IMR-90 (cell line): ENCODE measurements at regions not wholly inside any gene's neighbourhood (a gene's known extent, or its start where the extent isn't known, plus 50 kb on each side); places are given as distances from the start of the nearest gene placed in this dataset.

Source experiments
- ATAC-seq: fragments of 200-7000 bp; cut with Tn5 transposase; 2 replicates; pipeline ENCODE4 v1.9.1; 2020; ENCODE audit warnings: low read depth, mild to moderate bottlenecking, moderate library complexity
- BruUV-seq: library from RNA; stranded (reverse); fragments of 400-500 nt; replicated peaks from 2 replicates; lab custom pipeline; 2021; lab: Mats Ljungman, UMichigan
- CTCF ChIA-PET: fragments of 300-600 bp; formaldehyde crosslinking; extraction: SDS; loops from one replicate; lab custom pipeline; 2021; ENCODE audit warnings: antibody characterized with exemption; lab: Yijun Ruan, JAX
- POLR2A ChIA-PET: fragments of 300-600 bp; sonication (Branson Sonifier 250); formaldehyde crosslinking; loops from one replicate; lab custom pipeline; 2022; ENCODE audit warnings: antibody characterized with exemption; ENCODE audit not compliant: unreplicated experiment; lab: Charles Lee
- DNase-seq: peaks from one replicate; pipeline ENCODE4 v3.0.0; 2013
- H2AFZ ChIP-seq: replicated peaks from 2 replicates; pipeline ENCODE3; 2013; ENCODE audit warnings: low read length, mild to moderate bottlenecking; ENCODE audit not compliant: poor library complexity
- H2AK5ac ChIP-seq: 2 replicates; pipeline ENCODE4 v1.6.1; 2013; ENCODE audit warnings: low read depth, low read length, inconsistent platforms
- H2AK9ac ChIP-seq: replicated peaks from 2 replicates; pipeline ENCODE3; 2013; ENCODE audit warnings: mild to moderate bottlenecking, low read depth, low read length, moderate library complexity; ENCODE audit not compliant: poor library complexity
- H2BK120ac ChIP-seq: 2 replicates; pipeline ENCODE4 v1.6.1; 2013; ENCODE audit warnings: low read depth, low read length, inconsistent platforms
- H2BK15ac ChIP-seq: 3 replicates; pipeline ENCODE4 v1.6.1; 2013; ENCODE audit warnings: low read depth, low read length, inconsistent platforms
- H2BK20ac ChIP-seq: 2 replicates; pipeline ENCODE4 v1.6.1; 2013; ENCODE audit warnings: low read depth, mild to moderate bottlenecking, inconsistent platforms, low read length, moderate library complexity
- H2BK5ac ChIP-seq: 2 replicates; pipeline ENCODE4 v1.6.1; 2013; ENCODE audit warnings: mild to moderate bottlenecking, low read depth, low read length, inconsistent platforms; ENCODE audit not compliant: poor library complexity, severe bottlenecking
- H3K14ac ChIP-seq: replicated peaks from 2 replicates; pipeline ENCODE4 v1.6.1; 2013; ENCODE audit warnings: low read depth, low read length, inconsistent platforms
- H3K18ac ChIP-seq: 2 replicates; pipeline ENCODE4 v1.6.1; 2013; ENCODE audit warnings: low read depth, low read length, control low read depth
- H3K23ac ChIP-seq: 2 replicates; pipeline ENCODE4 v1.6.1; 2013; ENCODE audit warnings: low read depth, low read length, inconsistent platforms
- H3K27ac ChIP-seq: 2 replicates; pipeline ENCODE4 v1.5.1; 2013; ENCODE audit warnings: mild to moderate bottlenecking, control low read depth, low read length; ENCODE audit not compliant: insufficient read depth
- H3K27me3 ChIP-seq: 2 replicates; pipeline ENCODE4 v1.6.1; 2013; ENCODE audit warnings: low read length; ENCODE audit not compliant: control insufficient read depth, insufficient read depth
- H3K36me3 ChIP-seq: 2 replicates; pipeline ENCODE4 v1.6.1; 2013; ENCODE audit warnings: low read length, mixed read lengths; ENCODE audit not compliant: control insufficient read depth, insufficient read depth
- H3K4ac ChIP-seq: 2 replicates; pipeline ENCODE4 v1.6.1; 2013; ENCODE audit warnings: low read depth, low read length, inconsistent platforms
- H3K4me1 ChIP-seq: 2 replicates; pipeline ENCODE4 v1.6.1; 2013; ENCODE audit warnings: low read length, mixed read lengths; ENCODE audit not compliant: control insufficient read depth, insufficient read depth
- H3K4me2 ChIP-seq: 2 replicates; pipeline ENCODE4 v1.6.1; 2013; ENCODE audit warnings: low read depth, mild to moderate bottlenecking, control low read depth, low read length, moderate library complexity
- H3K4me3 ChIP-seq: 2 replicates; pipeline ENCODE4 v1.5.1; 2013; ENCODE audit warnings: low read depth, mild to moderate bottlenecking, control low read depth, low read length, moderate library complexity; ENCODE audit not compliant: insufficient read depth
- H3K56ac ChIP-seq: 2 replicates; pipeline ENCODE4 v1.6.1; 2013; ENCODE audit warnings: low read length, inconsistent platforms; ENCODE audit not compliant: insufficient read depth; ENCODE audit errors: extremely low read depth
- H3K79me1 ChIP-seq, 2 experiments: 2 replicates each; pipeline ENCODE4 v1.6.1; 2013; ENCODE audit warnings: low read length in 2 of 2, inconsistent platforms in 1 of 2, low read depth in 1 of 2
- H3K9ac ChIP-seq: 2 replicates; pipeline ENCODE4 v1.6.1; 2013; ENCODE audit warnings: low read depth, low read length, control low read depth
- H3K9me1 ChIP-seq: 2 replicates; pipeline ENCODE4 v1.6.1; 2013; ENCODE audit warnings: low read length, inconsistent platforms; ENCODE audit not compliant: insufficient read depth
- H3K9me3 ChIP-seq: 2 replicates; pipeline ENCODE4 v1.6.1; 2013; ENCODE audit warnings: low read length; ENCODE audit not compliant: control insufficient read depth, insufficient read depth
- H4K20me1 ChIP-seq: 2 replicates; pipeline ENCODE4 v1.6.1; 2013; ENCODE audit warnings: low read length, inconsistent platforms; ENCODE audit not compliant: insufficient read depth
- H4K5ac ChIP-seq: 2 replicates; pipeline ENCODE4 v1.6.1; 2013; ENCODE audit warnings: mild to moderate bottlenecking, low read depth, low read length, control low read depth
- H4K8ac ChIP-seq, 2 experiments: 2 replicates each; pipeline ENCODE4 v1.6.1; 2013; ENCODE audit warnings: low read depth in 2 of 2, low read length in 2 of 2, control low read depth in 1 of 2, inconsistent platforms in 1 of 2
- H4K91ac ChIP-seq: 2 replicates; pipeline ENCODE4 v1.6.1; 2013; ENCODE audit warnings: low read depth, low read length, inconsistent platforms; ENCODE audit not compliant: insufficient read depth
- BHLHE40 ChIP-seq: fragments of 150-350 bp; IDR thresholded peaks from 2 replicates; pipeline ENCODE4 v1.6.1; 2016; ENCODE audit warnings: mild to moderate bottlenecking, low read depth, low read length
- CEBPB ChIP-seq: IDR thresholded peaks from 2 replicates; pipeline ENCODE4 v1.6.1; 2012; ENCODE audit warnings: low read depth, low read length, improper control_type of control experiment
- CHD1 ChIP-seq: IDR thresholded peaks from 2 replicates; pipeline ENCODE4 v1.6.1; 2012; ENCODE audit warnings: low read depth, low read length, improper control_type of control experiment
- CTCF ChIP-seq: conservative IDR thresholded peaks from 2 replicates; pipeline ENCODE4 v1.5.1; 2012; ENCODE audit warnings: mild to moderate bottlenecking, low read depth, low read length, improper control_type of control experiment
- MAZ ChIP-seq: IDR thresholded peaks from 2 replicates; pipeline ENCODE4 v1.6.1; 2012; ENCODE audit warnings: low read depth, mild to moderate bottlenecking, low read length, improper control_type of control experiment, moderate library complexity, borderline replicate concordance
- MXI1 ChIP-seq: IDR thresholded peaks from 2 replicates; pipeline ENCODE4 v1.6.1; 2012; ENCODE audit warnings: low read depth, mild to moderate bottlenecking, low read length, moderate library complexity, borderline replicate concordance
- POLR2A ChIP-seq: IDR thresholded peaks from 2 replicates; pipeline ENCODE4 v1.6.1; 2012; ENCODE audit warnings: mild to moderate bottlenecking, low read depth, low read length
- RAD21 ChIP-seq: IDR thresholded peaks from 2 replicates; pipeline ENCODE4 v1.6.1; 2012; ENCODE audit warnings: low read length, improper control_type of control experiment
- RCOR1 ChIP-seq: IDR thresholded peaks from 2 replicates; pipeline ENCODE4 v1.6.1; 2012; ENCODE audit warnings: mild to moderate bottlenecking, low read length, improper control_type of control experiment; ENCODE audit not compliant: insufficient replicate concordance
- RFX5 ChIP-seq: IDR thresholded peaks from 2 replicates; pipeline ENCODE4 v1.8.0; 2012; ENCODE audit warnings: low read depth, mild to moderate bottlenecking, low read length, moderate library complexity
- SMC3 ChIP-seq: fragments of 150-350 bp; IDR thresholded peaks from 2 replicates; pipeline ENCODE4 v1.6.1; 2016; ENCODE audit warnings: low read depth, mild to moderate bottlenecking, antibody characterized with exemption, low read length, moderate library complexity
- WGBS, 2 experiments: methylation state at CpG; one replicate each; pipeline versions ENCODE4 v1.1.5 to v1.1.7; 2013; ENCODE audit warnings: missing lambda C conversion rate in 2 of 2; ENCODE audit not compliant: insufficient read length in 1 of 2; ENCODE audit errors: extremely low coverage in 2 of 2; 5-methylcytosine and 5-hydroxymethylcytosine counted together
- dilution Hi-C: fragments of 300-500 bp; cut with HindIII; formaldehyde crosslinking; loops from one replicate; pipeline ENCODE4 v1.14.3; 2018; ENCODE audit warnings: low sequenced_read_pairs; ENCODE audit not compliant: unreplicated experiment
- in situ Hi-C: fragments of 300-500 bp; cut with MboI; formaldehyde crosslinking; loops from 3 replicates; pipeline ENCODE4 v1.14.3; 2019; ENCODE audit warnings: low sequenced_read_pairs, inconsistent platforms, mixed read lengths
- intact Hi-C: fragments of 100-400 bp; cut with micrococcal nuclease; formaldehyde crosslinking; loops from 2 replicates; pipeline ENCODE4 v1.10.0; 2022

DNA sequence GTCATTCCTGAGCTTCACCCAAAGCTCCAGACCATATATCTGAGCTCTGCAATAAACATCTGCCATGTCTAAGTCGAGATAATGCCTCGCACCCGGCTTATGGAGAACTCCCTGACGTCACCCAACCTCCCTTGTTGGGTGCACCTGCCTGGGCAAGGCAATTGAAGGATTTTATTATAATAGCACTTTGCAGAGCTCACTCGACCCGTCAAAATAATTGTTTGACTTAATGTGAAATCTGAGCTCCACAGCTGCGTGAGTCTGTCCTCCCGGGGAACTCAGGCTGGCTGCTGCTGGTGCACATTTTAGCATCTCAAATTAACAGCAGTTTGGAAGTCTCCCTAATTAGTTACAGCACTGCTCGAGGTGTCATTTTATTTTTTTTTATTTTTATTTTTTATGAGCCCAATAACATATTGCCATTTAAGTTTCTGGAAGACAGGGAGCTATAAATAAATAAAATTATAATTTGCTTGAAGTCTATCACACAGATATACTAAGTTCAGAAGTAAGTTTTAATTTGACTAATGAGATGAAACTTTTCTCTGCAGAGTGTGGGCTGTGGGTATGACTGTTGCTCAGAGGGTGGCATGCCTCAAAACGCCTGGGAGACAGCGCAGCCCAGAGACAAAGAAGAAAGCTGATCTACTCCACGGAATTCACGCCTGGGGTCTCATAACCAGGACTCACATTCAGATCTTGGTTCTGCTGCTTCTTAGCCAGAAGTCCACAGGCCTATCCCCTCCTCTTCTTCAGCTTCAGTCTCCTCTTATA lies 401.4 kb upstream of the C16orf82 start:
- Histone ChIP-seq H3K9me3 (peaks cover 9% of the 10 kb centered on the region), H3K4me3 (no peak overlapping the region), H3K27me3 (no peaks in the 10 kb centered on the region), H4K5ac (no peak overlapping the region), H3K56ac (no peak overlapping the region), H3K9me1 (no peaks in the 10 kb centered on the region), H2AFZ (no peak overlapping the region), H3K9ac (no peak overlapping the region), H3K36me3 (no peaks in the 10 kb centered on the region), H3K4ac (no peak overlapping the region), H4K20me1 (no peaks in the 10 kb centered on the region), H3K4me2 (no peak overlapping the region), H3K27ac (no peak overlapping the region), H4K91ac (no peak overlapping the region), H2AK5ac (no peak overlapping the region), H3K23ac (no peak overlapping the region), H4K8ac (no peak overlapping the region), H2BK20ac (no peak overlapping the region), H3K14ac (no peak overlapping the region), H3K4me1 (no peaks in the 10 kb centered on the region), H2BK120ac (no peak overlapping the region), H2BK5ac (no peak overlapping the region), H2AK9ac (no peak overlapping the region), H3K79me1 (no peaks in the 10 kb centered on the region), H3K18ac (no peak overlapping the region), H2BK15ac (no peak overlapping the region)
- no TSS peak for BruUV-seq
- dilution Hi-C loops: no loop called here
- no peak for ATAC-seq
- ChIA-PET CTCF (no interaction called here), POLR2A (no interaction called here)
- in situ Hi-C loops: no loop called here
- DNase-seq: no peak
- WGBS, 2 experiments: 9% methylated on average over 3 of the region's 13 CpGs; no CpG with 5 or more reads in 1 of the 2 experiments
- intact Hi-C loops: no loop called here
- TF ChIP-seq POLR2A (no peak), RCOR1 (no peak), CHD1 (no peak), RFX5 (no peak), CTCF (no peak), RAD21 (no peak), BHLHE40 (no peak), SMC3 (no peak), MXI1 (no peak), MAZ (no peak), CEBPB (no peak)
